Adipocyte (in vitro differentiated cells): ENCODE measurements at regions not wholly inside any gene's neighbourhood (a gene's known extent, or its start where the extent isn't known, plus 50 kb on each side); places are given as distances from the start of the nearest gene placed in this dataset.
A peak's percentile ranks its signal among the peaks of the same experiment; 100 is the strongest.

ENCODE experiments used
- DNase-seq: peaks from one replicate; pipeline ENCODE4 v3.0.0-alpha.2; 2015; ENCODE audit warnings: low read depth
- H3K27me3 ChIP-seq: replicated peaks from 2 replicates; pipeline ENCODE4 v1.7.0; 2013; ENCODE audit warnings: mild to moderate bottlenecking, low read length, moderate library complexity; ENCODE audit not compliant: control insufficient read depth, insufficient read depth
- H3K36me3 ChIP-seq: 2 replicates; pipeline ENCODE4 v1.7.0; 2013; ENCODE audit warnings: low read length, mild to moderate bottlenecking, moderate library complexity; ENCODE audit not compliant: control insufficient read depth, insufficient read depth, severe bottlenecking
- H3K4me1 ChIP-seq: 2 replicates; pipeline ENCODE4 v1.7.0; 2013; ENCODE audit warnings: mild to moderate bottlenecking, low read length, moderate library complexity; ENCODE audit not compliant: control insufficient read depth, insufficient read depth
- H3K4me3 ChIP-seq: 2 replicates; pipeline ENCODE4 v1.7.0; 2013; ENCODE audit warnings: mild to moderate bottlenecking, low read length, moderate library complexity
- H3K9ac ChIP-seq: 2 replicates; pipeline ENCODE4 v1.7.0; 2013; ENCODE audit warnings: mild to moderate bottlenecking, low read length, moderate library complexity
- H3K9me3 ChIP-seq: 2 replicates; pipeline ENCODE4 v1.7.0; 2013; ENCODE audit warnings: mild to moderate bottlenecking, low read length, moderate library complexity; ENCODE audit not compliant: control insufficient read depth

DNA sequence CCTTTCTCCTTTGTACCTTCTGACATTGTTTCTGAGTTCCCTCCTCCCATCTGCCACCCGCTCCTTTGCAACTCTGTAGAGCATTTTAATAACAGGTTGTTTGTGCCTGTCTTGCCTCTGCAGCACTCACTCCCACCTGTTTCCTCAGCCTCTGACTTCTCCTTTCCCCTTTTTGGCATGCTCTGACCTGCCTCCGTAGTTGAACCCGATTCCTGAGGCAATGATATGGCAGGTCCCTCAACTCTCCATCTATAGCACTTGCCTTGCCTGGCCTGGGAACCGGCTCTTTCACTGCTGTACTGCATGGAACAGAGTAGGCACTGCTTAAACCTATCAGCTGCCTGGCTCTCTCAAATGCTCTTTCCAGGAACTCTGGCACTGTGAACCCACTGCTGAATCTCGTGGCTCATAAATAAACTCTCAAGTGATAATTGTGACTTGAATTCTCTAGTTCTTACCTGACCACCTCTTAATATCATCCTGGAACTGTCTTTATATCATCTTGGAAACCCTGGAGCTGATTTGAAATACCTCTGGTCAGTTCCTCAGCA is 50.3 kb downstream of the UTRN start:
- Histone ChIP-seq H3K36me3 (no peaks in the 10 kb centered on the region), H3K9ac (no peak overlapping the region), H3K27me3 (no peaks in the 10 kb centered on the region), H3K4me3 (no peak overlapping the region), H3K9me3 (no peaks in the 10 kb centered on the region), H3K4me1 (peaks cover 14% of the 10 kb centered on the region)
- no peak for DNase-seq

- Histone ChIP-seq H3K9ac (no peak overlapping the region), H3K27me3 (no peaks in the 10 kb centered on the region), H3K4me3 (no peak overlapping the region), H3K9me3 (no peaks in the 10 kb centered on the region), H3K4me1 (peaks cover 20% of the 10 kb centered on the region), H3K36me3 (no peaks in the 10 kb centered on the region)
- DNase-seq, result no peak
Observed at GRCh38 chr6:144335914-144336313, 50.8 kb downstream of the UTRN start.

- Histone ChIP-seq H3K9me3 (no peaks in the 10 kb centered on the region), H3K9ac (no peak overlapping the region), H3K4me1 (peaks cover 30% of the 10 kb centered on the region), H3K4me3 (no peak overlapping the region), H3K27me3 (no peaks in the 10 kb centered on the region), H3K36me3 (no peaks in the 10 kb centered on the region)
- DNase-seq, result no peak
Observed at GRCh38 chr6:144336900-144337299, 51.8 kb downstream of the UTRN start.

- Histone ChIP-seq H3K4me3 (no peak overlapping the region), H3K27me3 (no peaks in the 10 kb centered on the region), H3K9ac (no peak overlapping the region), H3K4me1 (peaks cover 34% of the 10 kb centered on the region), H3K36me3 (no peaks in the 10 kb centered on the region), H3K9me3 (no peaks in the 10 kb centered on the region)
- no peak for DNase-seq
Observed at GRCh38 chr6:144338474-144338873, 53.3 kb downstream of the UTRN start.

DNA sequence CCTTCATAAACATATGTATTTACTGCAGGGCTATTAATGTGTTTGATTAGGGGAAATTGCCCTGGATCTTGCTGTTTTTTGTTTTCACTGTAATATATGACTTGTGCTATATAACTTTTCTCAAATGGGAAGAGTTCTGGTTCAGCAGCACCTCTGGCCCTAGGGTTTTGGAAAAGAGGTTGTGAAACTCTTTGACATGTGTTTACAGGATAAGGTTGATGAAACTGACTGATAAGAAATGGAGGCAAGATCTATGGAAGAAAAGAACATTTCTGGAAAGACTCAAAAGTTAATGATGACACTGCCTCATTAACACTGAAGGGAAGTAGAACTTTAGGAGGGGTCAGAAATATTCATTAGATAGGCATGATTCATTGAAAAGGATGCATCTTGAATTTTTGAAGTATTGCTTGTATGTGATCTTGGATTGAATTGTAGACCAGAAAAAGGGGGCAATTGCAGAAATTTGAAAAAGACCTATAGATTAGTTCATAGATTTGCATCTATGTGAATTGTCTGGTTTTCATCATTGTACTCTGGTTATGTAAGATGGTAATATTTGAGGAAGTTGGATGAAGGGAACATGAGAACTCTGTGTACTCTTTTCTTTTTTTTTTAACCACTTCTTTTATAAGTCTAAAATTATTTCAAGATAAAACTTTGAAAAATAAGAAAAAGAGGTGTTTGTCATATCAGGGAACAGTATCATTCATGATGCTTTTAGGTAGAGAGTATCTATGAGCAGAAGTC is 54.0 kb downstream of the UTRN start:
- peak; percentile 54 for DNase-seq
- no peak overlapping the region for H3K9ac ChIP-seq
- no peak overlapping the region for H3K4me3 ChIP-seq

DNA sequence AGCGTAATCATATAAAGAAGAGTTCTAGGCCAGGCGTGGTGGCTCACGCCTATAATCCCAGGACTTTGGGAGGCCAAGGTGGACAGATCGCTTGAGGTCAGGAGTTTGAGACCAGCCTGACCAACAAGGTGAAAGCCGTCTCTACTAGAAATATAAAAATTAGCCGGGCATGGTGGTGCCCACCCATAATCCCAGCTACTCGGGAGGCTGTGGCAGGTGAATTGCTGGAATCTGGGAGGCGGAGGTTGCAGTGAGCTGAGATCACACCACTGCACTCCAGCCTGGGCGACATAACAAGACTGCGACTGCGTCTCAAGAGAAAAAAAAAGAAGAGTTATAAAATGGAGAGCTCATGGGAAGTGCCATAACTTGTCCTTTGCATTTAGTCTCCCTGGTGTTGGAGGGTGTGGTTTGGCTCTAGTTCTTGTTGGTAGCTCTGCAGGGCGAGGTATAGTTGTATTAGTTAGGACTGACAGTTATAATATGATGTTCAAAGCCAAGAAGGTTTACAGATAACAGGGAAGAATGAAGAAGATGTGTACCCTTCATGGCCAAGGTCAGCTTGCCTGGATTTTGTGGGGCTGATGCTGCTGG is 54.8 kb downstream of the UTRN start:
- Histone ChIP-seq H3K9ac (no peak overlapping the region), H3K27me3 (no peaks in the 10 kb centered on the region), H3K36me3 (no peaks in the 10 kb centered on the region), H3K4me3 (peak overlapping the region; percentile 20), H3K9me3 (no peaks in the 10 kb centered on the region), H3K4me1 (peaks cover 37% of the 10 kb centered on the region)
- DNase-seq, result no peak

More for the DNA sequence above, 54.0 kb downstream of the UTRN start:
- no peaks in the 10 kb centered on the region for H3K27me3 ChIP-seq
- H3K36me3 ChIP-seq, result no peaks in the 10 kb centered on the region
- H3K9me3 ChIP-seq, result no peaks in the 10 kb centered on the region
- H3K4me1 ChIP-seq, result peaks cover 37% of the 10 kb centered on the region

GRCh38 chr6:144340541-144341371 is 55.6 kb downstream of the UTRN start:
- Histone ChIP-seq H3K4me3 (peak overlapping the region; percentile 20), H3K27me3 (no peaks in the 10 kb centered on the region), H3K9me3 (no peaks in the 10 kb centered on the region), H3K4me1 (peaks cover 37% of the 10 kb centered on the region), H3K9ac (peak overlapping the region; percentile 53), H3K36me3 (no peaks in the 10 kb centered on the region)
- peak; percentile 72 for DNase-seq

- H3K36me3 ChIP-seq, result no peaks in the 10 kb centered on the region
- no peak for DNase-seq
- H3K27me3 ChIP-seq, result no peaks in the 10 kb centered on the region
- H3K9me3 ChIP-seq, result no peaks in the 10 kb centered on the region
- no peak overlapping the region for H3K4me3 ChIP-seq
- peaks cover 42% of the 10 kb centered on the region for H3K4me1 ChIP-seq
- H3K9ac ChIP-seq, result no peak overlapping the region
Observed at GRCh38 chr6:144341831-144342527, 56.8 kb downstream of the UTRN start.

GRCh38 chr6:144343701-144344428 is 58.7 kb downstream of the UTRN start:
- H3K27me3 ChIP-seq, result no peaks in the 10 kb centered on the region
- no peak overlapping the region for H3K9ac ChIP-seq
- DNase-seq, result no peak
- no peak overlapping the region for H3K4me3 ChIP-seq
- H3K9me3 ChIP-seq, result no peaks in the 10 kb centered on the region
- H3K4me1 ChIP-seq, result peaks cover 48% of the 10 kb centered on the region
- H3K36me3 ChIP-seq, result no peaks in the 10 kb centered on the region

GRCh38 chr6:144344646-144345045 is 59.5 kb downstream of the UTRN start:
- Histone ChIP-seq H3K4me3 (no peak overlapping the region), H3K36me3 (no peaks in the 10 kb centered on the region), H3K9ac (no peak overlapping the region), H3K27me3 (no peaks in the 10 kb centered on the region), H3K9me3 (no peaks in the 10 kb centered on the region), H3K4me1 (peaks cover 43% of the 10 kb centered on the region)
- no peak for DNase-seq
